GM10266 (cell line): ENCODE measurements at regions not wholly inside any gene's neighbourhood (a gene's known extent, or its start where the extent isn't known, plus 50 kb on each side); places are given as distances from the start of the nearest gene placed in this dataset.

Source experiments
- DNase-seq: peaks from one replicate; pipeline ENCODE4 v3.0.0; 2012; ENCODE audit errors: extremely low spot score
- CTCF ChIP-seq: IDR thresholded peaks from 2 replicates; pipeline ENCODE4 v1.5.1; 2012; ENCODE audit warnings: mild to moderate bottlenecking, low read depth; ENCODE audit not compliant: control insufficient read depth, insufficient read depth; ENCODE audit errors: missing control alignments

- no peak for TF ChIP-seq CTCF
- no peak for DNase-seq
These were observed 85.2 kb downstream of the KBTBD8 start for GRCh38 chr3:67083277-67083676.

GRCh38 chr3:67087788-67088187 is 89.7 kb downstream of the KBTBD8 start:
- no peak for TF ChIP-seq CTCF
- no peak for DNase-seq

GRCh38 chr3:67090474-67090873 is 92.4 kb downstream of the KBTBD8 start:
- TF ChIP-seq CTCF, result no peak
- no peak for DNase-seq

- TF ChIP-seq CTCF, result no peak
- DNase-seq, result no peak
These were observed 95.2 kb downstream of the KBTBD8 start for GRCh38 chr3:67093305-67093704.

- no peak for DNase-seq
- TF ChIP-seq CTCF, result no peak
These were observed 96.1 kb downstream of the KBTBD8 start for GRCh38 chr3:67094167-67094566.

GRCh38 chr3:67094774-67095173 is 96.7 kb downstream of the KBTBD8 start:
- DNase-seq, result no peak
- no peak for TF ChIP-seq CTCF

- TF ChIP-seq CTCF, result no peak
- DNase-seq, result no peak
These were observed 106.3 kb downstream of the KBTBD8 start for GRCh38 chr3:67104388-67104787.
